Left lobe of liver (tissue), 2 donors: ENCODE measurements at regions not wholly inside any gene's neighbourhood (a gene's known extent, or its start where the extent isn't known, plus 50 kb on each side); places are given as distances from the start of the nearest gene placed in this dataset.
A peak's percentile ranks its signal among the peaks of the same experiment; 100 is the strongest.

Source experiments
- ATAC-seq: fragments of 200-7000 bp; cut with Tn5 transposase; one replicate; pipeline ENCODE4 v1.9.1; 2020; ENCODE audit warnings: mild to moderate bottlenecking, moderate library complexity
- DNase-seq: peaks from one replicate; pipeline ENCODE4 v3.0.0-alpha.2; 2020; ENCODE audit warnings: low spot score
- donor health status: DM: no; HTN: no; CAD: no; lungs with moderate emphysema.
- donor health status: DM: no; HTN: yes; CAD: no.

DNA sequence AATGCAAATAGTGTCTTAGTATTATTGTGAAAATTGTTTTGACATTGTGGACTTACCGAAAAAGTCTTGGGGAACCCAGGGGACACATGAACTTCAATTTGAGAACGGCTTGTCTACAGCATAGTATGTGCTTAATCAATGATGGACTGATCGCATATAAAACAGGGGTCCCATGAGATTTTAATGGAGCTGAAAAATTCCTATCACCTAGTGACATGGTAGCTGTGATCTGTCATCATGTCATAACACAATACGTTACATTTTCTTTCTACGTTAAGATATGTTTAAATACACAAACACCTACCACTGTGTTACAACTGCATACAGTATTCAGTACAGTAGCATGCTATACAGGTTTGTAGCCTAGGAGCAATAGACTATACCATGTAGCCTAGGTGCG, 153.3 kb upstream of the FOXD3 start:
- ATAC-seq: no peak
- no peak for DNase-seq

DNA sequence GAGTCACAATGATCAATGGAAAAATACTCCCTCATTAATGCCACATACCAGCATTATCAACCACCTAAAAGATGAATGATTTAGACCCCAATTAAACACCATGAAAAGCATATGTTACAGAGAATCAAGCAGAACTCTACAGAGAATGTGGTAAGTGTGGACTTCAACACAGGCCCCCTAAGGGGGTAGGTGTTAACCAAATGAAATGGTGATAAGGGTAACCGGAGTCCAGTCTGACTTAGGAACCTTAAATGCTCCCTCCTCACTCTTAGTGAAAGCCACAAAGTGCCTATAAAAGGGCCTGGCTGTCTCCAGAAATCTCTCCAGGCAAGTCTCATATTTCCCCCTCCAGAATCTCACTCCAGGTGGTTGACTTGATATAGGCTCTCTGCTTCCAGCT, 149.2 kb upstream of the FOXD3 start:
- no peak for DNase-seq
- ATAC-seq: no peak

DNA sequence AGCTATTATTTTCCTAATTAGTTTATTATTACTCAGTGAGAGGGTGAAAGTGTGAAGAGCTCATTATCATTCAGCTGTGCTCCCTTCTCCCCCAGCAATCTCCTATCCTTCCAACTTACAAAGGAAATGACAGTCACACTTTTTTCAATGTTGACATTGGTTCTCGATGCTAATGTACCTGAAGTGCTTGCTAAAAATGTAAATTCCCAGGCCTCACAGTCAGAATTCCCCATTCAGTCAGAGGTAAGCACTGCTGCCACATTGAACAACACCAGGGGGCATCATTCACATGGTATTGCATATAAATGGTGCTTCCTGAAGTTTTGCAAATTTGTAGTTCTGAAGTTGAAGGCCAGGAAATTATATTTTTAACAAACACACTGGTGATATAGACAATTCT, 132.7 kb upstream of the FOXD3 start:
- ATAC-seq (no peak), DNase-seq (no peak)

DNA sequence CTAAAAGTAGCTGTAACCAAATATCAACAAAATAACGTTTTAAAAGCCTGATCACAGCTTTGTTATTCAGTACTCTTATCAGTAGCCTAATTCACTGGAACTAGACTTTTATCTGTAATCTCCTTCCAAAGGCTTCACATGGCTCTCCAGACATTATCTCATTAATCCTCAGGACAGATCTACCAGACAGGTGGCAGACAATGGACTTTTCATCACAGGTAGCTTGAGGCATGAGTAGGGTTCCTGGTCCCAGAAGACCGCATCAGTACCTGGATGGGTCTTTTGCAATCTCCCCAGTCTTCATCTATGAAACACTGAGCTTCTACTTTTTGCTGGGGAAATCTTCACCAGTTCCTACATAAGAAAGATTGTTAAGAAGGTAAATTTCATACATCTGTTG, 132.2 kb upstream of the FOXD3 start:
- no peak for ATAC-seq
- no peak for DNase-seq

DNA sequence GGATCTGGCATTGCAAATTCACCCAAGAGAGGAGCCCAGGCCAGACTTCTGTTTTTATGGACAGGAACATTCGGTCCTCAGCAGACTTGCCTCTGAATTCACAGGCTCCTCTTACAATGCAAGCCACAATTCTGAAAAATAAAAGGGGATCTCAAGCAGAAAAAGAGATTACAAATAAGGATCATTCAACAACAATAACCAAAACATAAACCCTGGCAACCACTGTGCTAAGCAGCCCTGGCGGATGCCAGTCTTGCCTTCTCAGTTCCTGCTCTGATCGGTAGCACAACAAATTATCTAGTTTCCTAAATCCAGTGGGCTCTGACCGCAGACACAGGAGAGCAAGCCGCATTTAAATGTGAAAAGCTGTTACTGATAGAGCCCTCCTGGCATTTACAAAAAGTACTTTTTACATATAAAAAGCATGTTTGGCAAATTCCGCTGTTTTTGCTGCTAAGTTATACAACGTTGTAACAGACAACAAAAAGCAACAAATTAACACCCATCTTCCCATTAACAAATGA, 123.4 kb upstream of the FOXD3 start:
- no peak for ATAC-seq
- no peak for DNase-seq

DNA sequence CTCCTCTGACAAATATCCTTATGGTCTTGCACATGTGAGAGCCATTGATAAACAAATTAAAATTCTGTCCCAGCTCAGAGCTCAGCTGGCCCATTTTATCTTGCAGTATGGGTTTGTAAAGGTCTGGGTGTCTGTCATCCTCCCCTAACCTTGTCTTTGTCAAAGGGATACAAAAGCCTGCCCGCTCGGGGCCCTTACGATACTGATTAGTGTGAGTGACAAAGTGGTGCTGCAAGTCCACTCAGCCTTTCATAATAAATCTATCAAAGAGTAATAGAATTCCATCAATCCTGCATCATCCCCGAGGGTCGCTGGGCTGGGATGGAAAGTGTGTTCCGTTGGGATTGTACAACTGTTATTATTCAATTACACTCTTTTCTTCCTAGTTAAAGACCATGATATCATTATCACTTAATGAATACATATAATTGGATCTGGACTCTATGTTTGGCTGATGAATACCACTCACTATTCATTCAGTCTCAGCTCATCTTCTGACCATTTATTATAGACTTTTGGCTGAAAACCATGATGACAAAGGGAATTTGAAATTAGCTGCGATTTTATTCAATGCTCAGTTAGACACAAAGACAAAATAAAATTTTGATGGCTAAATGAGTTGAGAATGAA, 122.5 kb upstream of the FOXD3 start:
- ATAC-seq (no peak), DNase-seq (no peak)

DNA sequence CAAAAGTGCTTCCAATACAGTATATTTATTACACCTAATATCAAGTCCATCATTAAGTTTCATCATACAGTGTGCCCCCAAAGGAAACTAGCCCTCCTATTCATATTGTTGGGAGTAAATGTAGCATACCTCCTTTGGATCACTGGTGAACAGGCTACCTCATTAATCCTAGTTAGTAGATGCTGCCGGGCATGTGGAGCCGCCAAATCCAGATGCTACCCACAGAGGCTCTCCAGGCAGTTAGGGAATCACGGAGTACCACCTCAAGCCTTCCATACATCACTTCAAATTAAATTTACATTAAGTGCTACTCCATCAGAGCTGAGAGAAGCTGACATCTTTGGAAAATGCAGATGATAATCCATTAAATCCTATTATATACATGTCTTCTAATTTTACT, 121.7 kb upstream of the FOXD3 start:
- ATAC-seq (no peak), DNase-seq (no peak)

DNA sequence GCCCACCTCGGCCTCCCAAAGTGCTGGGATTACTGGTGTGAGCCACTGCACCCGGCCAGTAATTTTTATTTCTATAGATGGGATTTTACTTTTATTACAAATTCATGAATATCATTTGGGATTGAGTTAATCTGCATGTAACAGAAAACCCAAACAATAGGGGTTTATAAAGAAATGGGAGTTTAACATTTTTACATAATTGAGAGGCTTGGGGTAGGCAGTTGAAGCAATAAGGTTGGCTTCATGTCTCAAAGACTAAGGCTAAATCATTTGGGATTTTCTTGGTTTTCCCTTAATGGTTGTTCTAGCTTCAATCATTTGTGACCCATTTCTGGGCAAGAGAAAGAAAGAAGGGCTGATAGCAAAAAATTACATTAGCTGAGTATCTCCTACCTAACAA, 118.7 kb upstream of the FOXD3 start:
- ATAC-seq (no peak), DNase-seq (no peak)

DNA sequence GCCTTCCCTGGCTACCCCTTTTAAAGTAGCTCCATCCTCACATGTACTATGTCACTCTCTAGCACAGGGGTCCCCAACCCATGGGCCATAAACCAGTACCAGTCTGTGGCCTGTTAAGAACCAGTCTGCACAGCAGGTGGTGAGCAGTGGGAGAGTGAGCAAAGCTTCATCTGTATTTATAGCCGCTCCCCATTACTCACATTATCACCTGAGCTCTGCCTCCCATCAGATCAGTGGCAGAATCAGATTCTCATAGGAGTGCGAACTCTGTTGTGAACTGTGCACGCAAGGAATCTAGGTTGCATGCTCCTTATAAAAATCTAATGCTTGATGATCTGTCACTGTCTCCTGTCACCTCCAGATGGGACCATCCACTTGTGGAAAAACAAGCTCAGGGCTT, 116.6 kb upstream of the FOXD3 start:
- ATAC-seq: no peak
- DNase-seq: no peak

DNA sequence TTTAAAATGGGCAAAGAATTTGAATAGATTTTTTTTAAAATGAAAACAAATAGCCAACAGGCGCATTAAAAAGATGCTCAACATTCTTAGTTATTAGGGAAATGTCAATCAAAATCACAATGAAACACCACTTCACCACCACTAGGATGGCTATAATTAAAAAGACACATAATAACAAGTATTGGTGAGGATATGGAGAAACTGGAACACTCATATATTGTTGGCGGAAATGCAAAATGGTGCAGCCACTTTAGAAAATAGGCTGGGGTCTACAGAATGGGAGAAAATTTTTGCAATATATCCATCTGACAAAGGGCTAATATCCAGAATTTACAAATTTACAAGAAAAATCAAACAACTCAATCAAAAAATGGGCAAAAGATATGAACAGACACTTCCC, 107.8 kb upstream of the FOXD3 start:
- DNase-seq (no peak), ATAC-seq (no peak)

DNA sequence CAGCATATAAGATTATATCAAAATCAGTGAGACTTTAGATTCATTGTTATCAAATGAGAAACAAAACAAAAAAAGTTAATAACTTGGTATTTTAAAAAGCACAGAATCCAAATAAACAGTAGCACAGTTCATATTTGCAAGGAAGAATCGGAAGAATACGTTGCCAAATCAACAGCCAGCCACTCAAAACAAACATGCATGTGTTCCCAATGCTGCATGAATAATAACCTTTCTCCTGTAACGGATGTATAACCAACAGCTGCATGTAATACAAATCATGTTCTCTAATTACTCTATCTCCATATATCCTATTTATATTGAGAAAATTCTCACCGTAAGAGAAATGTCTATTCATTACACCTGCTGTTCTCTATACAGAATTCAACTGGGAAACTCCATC, 98.9 kb upstream of the FOXD3 start:
- ATAC-seq: no peak
- no peak for DNase-seq

DNA sequence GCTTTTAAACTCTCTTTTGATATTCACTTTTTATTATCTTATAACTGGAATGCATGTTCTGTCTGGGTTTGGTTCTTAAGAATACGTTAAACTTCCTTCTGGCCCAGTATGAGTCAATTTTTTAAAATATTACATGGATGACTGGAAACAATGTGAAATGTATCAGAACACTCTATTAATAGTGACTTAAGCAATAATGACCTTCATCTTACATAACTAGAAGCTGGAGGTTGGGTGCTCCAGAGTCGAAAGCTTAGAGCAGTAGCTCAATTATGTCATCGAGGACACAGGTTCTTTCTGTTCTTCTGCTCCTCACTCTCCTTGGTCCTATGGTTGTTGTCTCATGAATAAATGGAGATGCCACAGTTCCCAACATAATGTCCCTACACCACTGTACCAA, 91.6 kb upstream of the FOXD3 start:
- no peak for ATAC-seq
- no peak for DNase-seq

DNA sequence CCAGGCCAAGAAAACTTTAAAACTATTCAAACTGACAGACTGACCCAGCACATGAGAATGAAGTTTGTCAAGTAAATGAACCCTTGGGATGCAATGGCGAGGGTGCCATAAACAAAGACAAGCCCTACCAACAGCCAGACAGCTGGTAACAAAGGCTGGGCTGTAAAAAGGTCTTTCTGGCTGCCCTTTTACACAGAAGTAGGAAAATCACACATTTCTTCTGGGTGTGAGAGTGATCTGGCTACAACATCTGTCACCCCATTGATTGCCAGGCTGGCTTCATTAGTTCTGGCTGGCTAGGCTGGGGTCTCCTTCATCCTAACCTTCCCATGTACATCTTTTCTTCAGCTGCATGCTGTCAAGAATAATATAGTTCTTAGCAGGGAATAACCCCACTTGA, 83.6 kb upstream of the FOXD3 start:
- ATAC-seq (no peak), DNase-seq (no peak)

DNA sequence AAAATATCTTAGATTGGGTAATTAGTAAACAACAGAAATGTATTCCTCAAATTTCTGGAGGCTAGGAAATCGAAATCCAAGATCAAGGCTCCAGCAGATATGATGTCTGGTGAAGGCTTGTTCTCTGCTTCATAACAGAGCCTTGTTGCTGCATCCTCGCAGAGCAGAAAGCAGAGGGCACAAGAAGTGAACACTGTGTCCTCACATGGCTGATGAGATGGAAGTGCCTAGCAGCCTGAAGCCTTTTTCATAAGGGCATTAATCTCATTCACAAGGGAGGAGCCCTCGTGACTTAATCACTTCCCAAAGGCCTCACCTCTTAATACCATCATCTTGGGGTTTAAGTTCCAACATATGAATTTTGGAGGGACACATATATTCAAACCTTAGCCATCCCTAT, 77.2 kb upstream of the FOXD3 start:
- DNase-seq: no peak
- no peak for ATAC-seq

DNA sequence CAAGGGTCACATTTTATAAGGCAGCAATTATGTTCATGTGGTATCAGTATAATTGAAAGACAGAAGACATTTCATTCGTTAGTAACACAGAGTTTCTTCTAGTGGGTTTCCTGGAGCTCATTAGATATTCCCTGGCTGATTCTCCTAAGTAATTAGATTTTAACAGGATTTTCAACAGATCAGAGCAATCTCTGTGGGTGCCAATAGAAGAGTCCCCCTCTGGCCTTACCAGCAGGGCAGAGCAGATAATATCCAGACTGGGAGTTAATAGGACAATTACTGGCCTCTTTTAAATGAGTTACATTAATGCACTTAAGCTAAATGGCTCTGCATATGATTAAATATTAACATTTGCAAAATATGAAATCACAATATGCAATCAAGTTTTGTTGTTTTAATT, 74.2 kb upstream of the FOXD3 start:
- ATAC-seq: no peak
- no peak for DNase-seq

DNA sequence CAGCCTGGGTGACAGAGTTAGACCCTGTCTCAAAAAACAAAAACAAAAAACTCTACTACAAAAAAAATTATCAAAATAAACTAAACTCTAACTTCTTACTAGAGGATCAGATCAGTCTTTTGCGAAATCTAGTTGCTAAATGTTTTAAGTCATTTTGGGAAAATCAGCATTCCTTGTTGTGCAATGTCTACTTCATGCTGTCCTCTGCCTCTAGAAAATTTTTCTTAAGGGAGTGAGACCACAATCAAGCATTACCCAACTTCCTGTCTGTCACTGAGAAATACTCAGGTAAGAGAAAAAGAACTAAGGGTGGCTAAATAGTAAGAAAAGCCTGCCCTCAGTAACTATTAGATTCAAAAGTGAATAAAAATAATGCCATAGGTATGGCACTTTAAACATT, 67.2 kb upstream of the FOXD3 start:
- ATAC-seq: no peak

DNA sequence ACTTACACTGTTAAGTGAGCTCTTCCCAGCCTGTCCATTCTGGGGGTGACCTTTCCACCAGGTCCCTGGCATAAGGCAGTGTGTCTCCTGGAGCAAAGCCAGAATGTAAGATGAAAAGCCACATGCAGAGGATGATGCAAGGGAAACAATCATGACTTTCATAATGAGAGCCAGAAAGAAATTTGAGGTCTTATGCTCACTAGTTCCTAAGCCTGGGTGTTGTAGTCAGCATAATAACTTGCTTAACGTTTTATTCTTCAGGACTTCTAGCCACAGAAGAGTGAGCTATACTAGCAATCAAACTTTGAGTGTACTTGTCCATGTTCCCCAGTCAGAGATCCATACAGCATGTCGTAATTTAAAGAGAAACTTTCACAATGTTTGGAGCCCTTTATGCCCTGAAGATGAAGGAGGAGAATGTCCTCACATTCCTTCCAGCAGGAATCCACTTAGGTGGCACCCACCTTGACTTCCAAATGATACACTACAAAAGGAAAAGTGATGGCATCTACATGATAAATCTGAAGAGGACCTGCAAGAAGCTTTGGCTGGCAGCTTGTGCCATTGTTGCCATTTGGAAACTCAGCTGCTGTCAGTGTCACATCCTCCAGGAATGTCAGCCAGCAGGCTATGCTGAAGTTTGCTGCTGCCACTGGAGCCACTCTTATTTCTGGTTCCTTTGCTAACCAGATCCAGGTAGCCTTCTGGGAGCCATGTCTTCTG, 60.5 kb upstream of the FOXD3 start:
- no peak for DNase-seq
- ATAC-seq: peak; percentile 16

More for the DNA sequence above, 67.2 kb upstream of the FOXD3 start:
- DNase-seq: no peak

DNA sequence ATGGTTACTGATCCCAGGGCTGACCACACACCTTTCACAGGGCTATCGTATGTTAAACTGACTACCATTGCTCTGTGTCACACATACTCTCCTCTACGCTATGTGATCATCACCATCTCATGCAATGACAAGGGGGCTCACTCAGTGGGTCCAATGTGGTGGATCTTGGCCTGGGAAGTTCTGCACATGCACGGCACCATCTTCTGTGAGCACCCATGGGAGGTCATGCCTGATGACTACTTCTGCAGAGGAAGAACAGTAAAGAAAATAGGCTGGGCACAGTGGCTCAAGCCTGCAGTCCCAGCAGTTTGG, 60.0 kb upstream of the FOXD3 start:
- no peak for ATAC-seq
- DNase-seq: no peak

DNA sequence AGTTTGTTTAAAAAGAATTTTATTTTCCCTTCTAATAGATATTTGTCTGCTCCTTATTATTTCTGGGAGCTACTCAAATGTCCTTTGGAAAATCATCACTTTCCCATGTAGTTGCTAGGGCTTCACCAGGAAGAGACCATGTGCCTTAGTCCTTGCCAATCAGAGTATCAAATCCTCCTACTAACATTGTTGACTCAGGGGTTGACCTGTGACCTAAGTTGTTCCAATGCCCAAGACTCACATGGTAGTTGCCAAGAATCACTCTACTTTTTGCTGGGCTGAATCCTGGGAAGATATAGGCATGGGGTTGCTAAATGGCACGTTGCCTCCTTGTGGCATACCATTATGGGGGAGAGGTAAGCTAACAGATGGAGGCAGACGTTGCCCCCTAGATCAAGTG, 58.2 kb upstream of the FOXD3 start:
- no peak for DNase-seq
- peak; percentile 83 for ATAC-seq

DNA sequence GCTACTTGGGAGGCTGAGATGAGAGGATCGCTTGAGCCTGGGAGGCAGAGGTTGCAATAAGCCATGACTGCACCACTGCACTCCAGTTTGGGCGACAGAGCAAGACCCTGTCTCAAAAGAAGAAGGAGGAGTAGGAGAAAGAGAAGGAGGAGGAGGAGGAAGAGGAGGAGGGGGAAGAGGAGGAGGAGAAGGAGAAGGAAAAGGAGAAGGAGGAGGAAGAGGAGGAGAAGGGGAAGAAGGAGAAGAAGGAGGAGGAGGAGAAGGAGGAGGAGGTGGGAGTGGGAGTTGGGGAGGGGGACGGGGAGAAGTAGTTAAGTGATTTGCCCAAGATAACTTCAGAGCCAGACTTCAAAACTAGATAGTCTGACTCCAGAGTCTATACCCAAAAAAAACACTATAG, 55.5 kb upstream of the FOXD3 start:
- ATAC-seq: no peak
- DNase-seq: no peak

DNA sequence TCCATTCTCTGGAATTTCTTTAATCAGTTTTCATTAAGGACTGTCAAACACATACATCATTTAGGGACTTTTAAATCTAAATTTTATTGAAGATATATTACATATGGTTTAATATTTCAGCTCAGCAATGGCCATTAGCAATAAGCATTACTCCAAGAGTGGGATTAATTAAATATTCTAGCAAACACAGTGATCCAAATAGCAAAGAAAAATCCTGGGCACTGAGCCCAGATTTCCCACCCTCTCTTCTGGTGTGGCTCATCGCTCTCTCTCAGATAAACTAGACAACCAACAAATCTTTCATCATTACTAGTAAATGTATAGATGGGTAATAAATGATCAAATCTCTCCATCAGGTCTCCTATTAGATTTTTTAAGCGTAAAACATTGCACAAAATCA, 53.5 kb upstream of the FOXD3 start:
- ATAC-seq (no peak), DNase-seq (no peak)

DNA sequence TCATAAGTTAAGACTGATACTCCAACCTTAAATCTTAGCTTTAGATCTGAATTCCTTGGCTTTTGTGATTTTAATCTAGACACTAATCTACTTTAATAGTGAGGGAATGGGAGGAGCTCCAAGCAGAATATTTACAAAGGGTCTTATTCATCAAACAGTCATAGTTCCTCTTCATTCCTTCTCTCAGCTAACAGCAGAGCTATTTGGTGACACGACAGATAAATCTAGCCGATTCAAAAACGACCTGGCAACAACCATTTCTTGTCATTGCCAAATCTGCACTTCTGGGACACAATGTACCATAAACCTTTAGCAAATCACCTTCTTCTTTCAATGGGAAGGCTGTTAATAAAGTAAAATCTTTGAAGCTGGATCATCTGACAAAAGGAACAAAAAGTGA, 52.8 kb upstream of the FOXD3 start:
- ATAC-seq (no peak), DNase-seq (no peak)
